CD14-positive monocyte (primary cell): ENCODE measurements at regions not wholly inside any gene's neighbourhood (a gene's known extent, or its start where the extent isn't known, plus 50 kb on each side); places are given as distances from the start of the nearest gene placed in this dataset.

Experiments
- DNase-seq, 3 donors: peaks; one replicate each; pipeline ENCODE4 v3.0.0-alpha.2; 2011 to 2022
- H2AFZ ChIP-seq: 2 replicates; pipeline ENCODE4 v1.6.0; 2012; ENCODE audit warnings: mild to moderate bottlenecking, low read depth, low read length, inconsistent platforms; ENCODE audit not compliant: insufficient read depth, poor library complexity, severe bottlenecking
- H3K27ac ChIP-seq, 2 donors: 1 replicate in 1 of 2; 2 replicates in 1 of 2; pipeline ENCODE4 v1.5.1; 2012 to 2013; ENCODE audit warnings: low read length in 2 of 2, control low read depth in 1 of 2, inconsistent platforms in 1 of 2, low read depth in 1 of 2, mild to moderate bottlenecking in 1 of 2
- H3K27me3 ChIP-seq, 2 donors: one replicate each; pipeline versions ENCODE4 v1.6.0 to v1.6.1; 2011 to 2013; ENCODE audit warnings: low read length in 2 of 2; ENCODE audit not compliant: control insufficient read depth in 2 of 2, insufficient read depth in 2 of 2
- H3K36me3 ChIP-seq, 2 donors: replicated peaks in 1 of 2; 1 replicate in 1 of 2; 2 replicates in 1 of 2; pipeline versions ENCODE4 v1.5.1 to v1.6.1; 2012 to 2013; ENCODE audit warnings: low read length in 2 of 2, control low read depth in 1 of 2, inconsistent platforms in 1 of 2, mild to moderate bottlenecking in 1 of 2; ENCODE audit not compliant: insufficient read depth in 2 of 2, control insufficient read depth in 1 of 2
- H3K4me1 ChIP-seq, 2 donors: 1 replicate in 1 of 2; 2 replicates in 1 of 2; pipeline versions ENCODE4 v1.5.1 to v1.6.1; 2012 to 2013; ENCODE audit warnings: low read length in 2 of 2, control low read depth in 1 of 2, inconsistent platforms in 1 of 2, mild to moderate bottlenecking in 1 of 2, moderate library complexity in 1 of 2; ENCODE audit not compliant: insufficient read depth in 2 of 2, control insufficient read depth in 1 of 2
- H3K4me2 ChIP-seq: replicated peaks from 2 replicates; pipeline ENCODE3; 2012; ENCODE audit warnings: low read length, moderate library complexity, mild to moderate bottlenecking; ENCODE audit not compliant: poor library complexity, severe bottlenecking; ENCODE audit errors: extremely low read depth
- H3K4me3 ChIP-seq, 3 experiments: fragments of 200-600 bp in 1 of 3; sonication (generic) in 1 of 3; replicated peaks in 1 of 3; 1 replicate in 2 of 3; 2 replicates in 1 of 3; pipeline ENCODE4 v1.5.1; 2011 to 2013; ENCODE audit warnings: low read length in 3 of 3, mild to moderate bottlenecking in 3 of 3, control low read depth in 2 of 3, low read depth in 2 of 3, inconsistent platforms in 1 of 3, moderate library complexity in 1 of 3
- H3K79me2 ChIP-seq: 2 replicates; pipeline ENCODE4 v1.6.0; 2012; ENCODE audit warnings: mild to moderate bottlenecking, control low read depth, inconsistent platforms, low read length, moderate library complexity; ENCODE audit not compliant: insufficient read depth
- H3K9ac ChIP-seq: 2 replicates; pipeline ENCODE4 v1.6.0; 2017; ENCODE audit warnings: low read length, mild to moderate bottlenecking; ENCODE audit not compliant: insufficient read depth, poor library complexity, severe bottlenecking
- H3K9me3 ChIP-seq, 2 donors: replicated peaks in 1 of 2; 1 replicate in 1 of 2; 2 replicates in 1 of 2; pipeline versions ENCODE4 v1.5.1 to v1.6.1; 2012 to 2013; ENCODE audit warnings: low read length in 2 of 2, control low read depth in 1 of 2; ENCODE audit not compliant: control insufficient read depth in 1 of 2, insufficient read depth in 1 of 2
- H4K20me1 ChIP-seq: 2 replicates; pipeline ENCODE4 v1.6.0; 2012; ENCODE audit warnings: mild to moderate bottlenecking, low read length, control low read depth, moderate library complexity; ENCODE audit not compliant: insufficient read depth
- H3K27ac Mint-ChIP-seq, 7 donors: one replicate each; pipeline ENCODE4 v1.8.0; 2020; ENCODE audit warnings: mild to moderate bottlenecking in 7 of 7, mixed read lengths in 7 of 7, moderate library complexity in 6 of 7, inconsistent platforms in 2 of 7
- H3K27me3 Mint-ChIP-seq, 3 donors: one replicate each; pipeline ENCODE4 v1.8.0; 2021 to 2022; ENCODE audit warnings: low read depth in 3 of 3, mild to moderate bottlenecking in 3 of 3, mixed read lengths in 3 of 3, moderate library complexity in 3 of 3, inconsistent platforms in 1 of 3
- H3K36me3 Mint-ChIP-seq, 2 donors: one replicate each; pipeline ENCODE4 v1.8.0; 2020; ENCODE audit warnings: mixed read lengths in 2 of 2, inconsistent platforms in 1 of 2, mild to moderate bottlenecking in 1 of 2
- H3K4me1 Mint-ChIP-seq: one replicate; pipeline ENCODE4 v1.8.0; 2020; ENCODE audit warnings: mild to moderate bottlenecking, mixed read lengths
- H3K4me3 Mint-ChIP-seq, 2 donors: one replicate each; pipeline ENCODE4 v1.8.0; 2020; ENCODE audit warnings: mild to moderate bottlenecking in 2 of 2, mixed read lengths in 2 of 2, moderate library complexity in 1 of 2
- H3K9me3 Mint-ChIP-seq, 7 donors: one replicate each; pipeline ENCODE4 v1.8.0; 2020 to 2022; ENCODE audit warnings: mixed read lengths in 7 of 7, mild to moderate bottlenecking in 6 of 7, moderate library complexity in 6 of 7, inconsistent platforms in 2 of 7
- CTCF ChIP-seq: fragments of 200-600 bp; IDR thresholded peaks from one replicate; pipeline ENCODE4 v1.8.0; 2022; ENCODE audit warnings: antibody characterized with exemption, mild to moderate bottlenecking
- WGBS: methylation state at CpG from one replicate; pipeline ENCODE4 v1.1.5; 2013; ENCODE audit warnings: missing lambda C conversion rate; ENCODE audit not compliant: insufficient coverage; 5-methylcytosine and 5-hydroxymethylcytosine counted together
- intact Hi-C, 2 donors: fragments of 100-400 bp; cut with micrococcal nuclease; formaldehyde crosslinking; loops; one replicate each; pipeline versions ENCODE4 v1.15.0 to v1.15.1; 2023

- DNase-seq = no peak
- intact Hi-C loops = no loop called here
- 60% methylated on average over 1 of the region's 4 CpGs for WGBS
- no peak overlapping the region for H3K4me3 Mint-ChIP-seq
- Histone ChIP-seq H4K20me1 (no peaks in the 10 kb centered on the region), H3K79me2 (no peaks in the 10 kb centered on the region), H3K27me3 (no peaks in the 10 kb centered on the region), H2AFZ (no peak overlapping the region), H3K4me1 (no peaks in the 10 kb centered on the region), H3K36me3 (no peaks in the 10 kb centered on the region), H3K4me2 (no peak overlapping the region), H3K4me3 (no peak overlapping the region), H3K9me3 (peaks cover 0 to 3% of the 10 kb centered on the region in 2 donors), H3K9ac (no peak overlapping the region), H3K27ac (no peak overlapping the region)
- TF ChIP-seq CTCF = no peak
- peaks cover 0 to 7% (median 1%) of the 10 kb centered on the region in 7 donors for H3K9me3 Mint-ChIP-seq
- no peak overlapping the region for H3K27ac Mint-ChIP-seq
- H3K4me1 Mint-ChIP-seq = no peaks in the 10 kb centered on the region
- no peaks in the 10 kb centered on the region for H3K27me3 Mint-ChIP-seq
- H3K36me3 Mint-ChIP-seq = no peaks in the 10 kb centered on the region
These were observed 129.0 kb downstream of the RPRM start for GRCh38 chr2:153349603-153350002.

GRCh38 chr2:153347818-153348495 lies 130.6 kb downstream of the RPRM start:
- no peak for TF ChIP-seq CTCF

More at GRCh38 chr2:153347818-153348495, 130.6 kb downstream of the RPRM start:
- Mint-ChIP-seq H3K4me3 (no peak overlapping the region), H3K4me1 (no peaks in the 10 kb centered on the region), H3K9me3 (peaks cover 0 to 7% (median 1%) of the 10 kb centered on the region in 7 donors), H3K36me3 (no peaks in the 10 kb centered on the region), H3K27me3 (no peaks in the 10 kb centered on the region), H3K27ac (no peak overlapping the region)
- H3K27ac ChIP-seq = no peak overlapping the region
- intact Hi-C loops = no loop called here
- no peaks in the 10 kb centered on the region for H4K20me1 ChIP-seq
- no peak for DNase-seq
- no peak overlapping the region for H2AFZ ChIP-seq
- H3K9ac ChIP-seq = no peak overlapping the region
- no peaks in the 10 kb centered on the region for H3K79me2 ChIP-seq
- H3K27me3 ChIP-seq = no peaks in the 10 kb centered on the region
- H3K4me1 ChIP-seq = no peaks in the 10 kb centered on the region
- H3K36me3 ChIP-seq = no peaks in the 10 kb centered on the region
- no CpG with 5 or more reads among the region's 2 CpGs for WGBS
- no peak overlapping the region for H3K4me3 ChIP-seq
- H3K9me3 ChIP-seq = peaks cover 0 to 3% of the 10 kb centered on the region in 2 donors
- H3K4me2 ChIP-seq = no peak overlapping the region
